Cortex of kidney (tissue), 1 donor: ENCODE measurements at regions not wholly inside any gene's neighbourhood (a gene's known extent, or its start where the extent isn't known, plus 50 kb on each side); places are given as distances from the start of the nearest gene placed in this dataset.

Experiments used
- DNase-seq: peaks from one replicate; lab custom pipeline; 2025; lab: John Stamatoyannopoulos, UW

DNA sequence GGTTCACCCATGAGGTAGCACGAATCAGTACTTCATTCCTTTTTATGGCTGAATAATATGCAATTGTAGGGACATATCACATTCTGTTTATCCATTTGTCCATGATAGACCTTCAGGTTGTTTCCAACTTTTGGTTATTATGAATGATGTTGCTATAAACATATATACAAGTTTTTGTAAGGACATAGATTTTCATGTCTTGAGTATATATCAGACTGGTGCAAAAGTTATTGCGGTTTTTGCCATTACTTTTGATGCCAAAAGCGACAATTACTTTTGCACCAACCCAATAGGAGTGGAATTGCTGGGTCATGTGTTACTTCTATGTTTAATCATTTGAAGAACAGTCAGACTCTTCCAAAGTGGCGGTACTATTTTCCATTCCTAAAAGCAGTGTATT lies 361.5 kb downstream of the RPS24 start:
- DNase-seq: no peak

DNA sequence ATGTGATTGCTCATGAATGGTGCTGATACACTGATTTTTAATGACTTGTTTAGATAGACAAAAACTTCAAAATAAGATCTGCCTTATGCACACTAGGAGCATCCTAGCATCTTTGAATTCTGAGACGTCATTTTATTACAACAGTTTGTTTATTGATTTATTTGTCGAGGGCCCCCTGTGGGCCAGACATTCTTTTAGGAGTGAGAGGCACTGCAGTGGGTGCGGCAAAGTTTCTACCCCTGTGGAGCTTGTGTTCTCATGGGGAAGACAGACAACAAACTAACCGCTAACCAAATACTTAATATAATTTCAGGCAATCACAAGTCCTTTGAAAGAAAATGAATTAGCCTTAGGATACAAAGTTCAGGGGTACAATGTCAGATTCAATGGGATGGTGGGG lies 363.1 kb downstream of the RPS24 start:
- no peak for DNase-seq

DNA sequence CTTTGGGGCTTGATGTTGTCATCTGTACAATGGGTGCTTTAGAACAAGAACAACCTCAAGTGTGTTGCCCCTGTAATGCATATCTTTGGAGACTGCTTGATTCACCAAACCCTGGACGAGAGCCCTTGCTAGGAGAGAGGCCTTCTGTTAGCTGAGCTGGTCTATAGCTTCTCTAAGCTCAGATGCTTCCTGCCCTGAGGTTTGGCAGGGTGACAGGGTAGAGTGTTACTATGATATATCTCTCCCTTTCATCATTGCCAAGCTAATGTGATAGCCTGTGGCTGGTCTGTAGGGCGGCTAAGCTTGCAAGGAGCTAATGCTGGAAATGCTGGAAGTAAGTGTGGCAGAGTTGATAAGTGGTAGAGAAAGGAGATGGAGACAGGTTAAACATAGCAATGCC lies 364.1 kb downstream of the RPS24 start:
- no peak for DNase-seq

DNA sequence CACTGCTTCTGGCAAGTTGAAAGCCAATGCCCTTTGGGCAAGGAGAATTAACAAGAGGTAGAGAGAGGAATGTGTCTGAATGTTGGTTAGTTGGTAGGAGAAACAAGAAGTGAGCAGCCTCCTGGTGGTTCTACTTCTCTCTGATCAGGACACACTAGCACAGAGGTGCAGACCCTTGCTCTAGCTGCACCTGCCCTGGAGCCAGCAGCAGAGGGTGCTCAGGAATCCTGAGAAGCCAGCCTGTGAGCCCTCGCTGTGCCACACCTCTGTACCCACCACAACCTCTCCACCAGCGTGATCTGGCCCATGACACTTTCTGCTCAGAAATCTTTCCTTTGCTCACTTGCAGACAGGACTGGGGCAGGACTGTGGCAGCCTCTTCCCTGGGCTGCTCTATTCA lies 364.7 kb downstream of the RPS24 start:
- no peak for DNase-seq

DNA sequence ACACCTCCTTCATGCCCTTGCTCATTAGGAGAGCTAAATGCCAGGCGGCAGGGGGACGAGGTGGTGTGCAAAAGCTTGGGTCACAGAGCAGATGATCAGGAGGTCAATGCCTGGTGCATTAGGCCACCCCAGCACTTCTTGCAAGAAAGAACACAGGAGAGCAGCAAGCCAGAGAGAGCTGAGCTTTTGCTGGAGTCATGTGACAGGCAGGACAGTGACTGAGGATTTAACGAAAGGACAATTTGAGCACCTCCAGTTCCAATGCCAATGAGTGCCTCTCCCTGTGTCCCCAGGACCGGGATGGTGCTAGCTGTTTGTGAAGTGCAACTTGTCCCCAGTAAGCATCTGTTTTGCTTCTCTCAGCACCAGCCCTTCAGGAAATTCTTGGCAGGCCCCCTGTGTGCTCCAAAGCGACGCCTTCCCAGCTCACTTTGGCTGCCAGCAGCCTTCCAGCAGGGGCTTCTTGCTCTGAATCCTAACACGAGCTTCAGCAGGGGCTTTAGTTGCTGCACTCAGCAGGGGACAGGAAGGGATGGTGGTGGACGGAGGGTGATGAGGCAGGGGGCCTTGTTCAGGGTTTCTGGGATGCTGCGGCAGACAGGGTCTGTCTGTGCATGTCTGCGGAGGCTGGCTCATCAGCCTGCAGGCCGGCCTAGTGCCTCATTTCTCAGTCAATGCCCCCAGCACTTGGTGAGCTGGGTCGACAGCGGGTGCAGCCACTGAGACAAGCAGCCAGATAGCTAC lies 368.1 kb downstream of the RPS24 start:
- no peak for DNase-seq

DNA sequence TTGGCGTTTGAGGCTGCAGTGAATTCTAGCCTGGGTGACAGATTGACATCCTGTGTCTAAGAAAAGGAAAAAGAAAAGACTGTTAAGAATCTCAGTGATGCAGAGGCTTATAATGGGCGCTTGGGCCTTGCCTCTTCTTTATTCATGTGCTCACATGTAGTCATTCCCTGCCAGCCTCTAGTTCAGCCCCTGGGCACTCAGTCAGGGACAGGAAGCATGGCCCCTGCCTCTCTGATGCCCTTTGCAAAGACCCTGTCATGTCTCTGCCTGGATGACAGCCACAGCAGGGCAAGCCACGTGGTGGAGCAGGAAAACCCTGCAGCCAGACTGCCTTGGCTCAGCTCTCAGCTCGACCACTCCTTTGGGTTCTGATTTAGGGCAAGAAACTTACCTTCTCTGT lies 368.9 kb downstream of the RPS24 start:
- no peak for DNase-seq

DNA sequence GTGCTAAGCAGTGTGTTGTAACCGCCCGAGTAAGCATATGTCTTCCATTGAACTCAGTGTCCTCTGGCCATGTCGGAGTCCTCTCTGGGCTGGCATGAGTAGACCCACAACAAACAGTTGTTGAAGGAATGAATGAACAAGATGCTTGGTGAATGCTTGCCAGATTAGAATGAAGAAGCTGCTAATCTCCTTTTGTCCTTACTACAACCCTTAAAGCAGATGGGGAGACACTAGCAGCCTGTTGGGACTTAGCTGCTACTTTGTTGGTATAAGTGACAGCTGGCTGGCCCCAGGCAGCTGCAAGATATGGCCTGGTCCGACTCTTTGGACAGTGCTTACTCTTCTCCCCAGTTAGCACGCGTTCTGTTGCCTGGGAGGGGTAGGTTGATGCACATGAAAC lies 370.1 kb downstream of the RPS24 start:
- DNase-seq: no peak

DNA sequence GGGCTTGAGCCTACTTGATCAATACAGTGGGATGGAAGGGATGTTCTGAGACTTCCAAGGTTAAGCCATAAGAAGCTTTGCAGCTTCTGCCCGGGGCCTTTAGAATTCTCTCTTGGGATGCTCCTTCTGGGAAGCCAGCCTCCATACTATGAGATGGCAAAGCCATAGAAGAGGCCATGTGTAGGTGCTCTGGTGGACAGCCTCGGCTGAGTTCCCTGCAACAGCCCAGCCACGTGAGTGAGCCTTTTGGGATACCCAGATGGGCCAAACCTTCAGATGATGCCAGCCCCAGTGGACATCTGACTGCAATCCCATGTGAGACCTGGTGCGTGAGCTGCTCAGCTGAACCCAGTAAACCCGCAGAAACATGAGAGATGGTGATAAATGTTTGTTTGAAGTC lies 370.6 kb downstream of the RPS24 start:
- DNase-seq: no peak

DNA sequence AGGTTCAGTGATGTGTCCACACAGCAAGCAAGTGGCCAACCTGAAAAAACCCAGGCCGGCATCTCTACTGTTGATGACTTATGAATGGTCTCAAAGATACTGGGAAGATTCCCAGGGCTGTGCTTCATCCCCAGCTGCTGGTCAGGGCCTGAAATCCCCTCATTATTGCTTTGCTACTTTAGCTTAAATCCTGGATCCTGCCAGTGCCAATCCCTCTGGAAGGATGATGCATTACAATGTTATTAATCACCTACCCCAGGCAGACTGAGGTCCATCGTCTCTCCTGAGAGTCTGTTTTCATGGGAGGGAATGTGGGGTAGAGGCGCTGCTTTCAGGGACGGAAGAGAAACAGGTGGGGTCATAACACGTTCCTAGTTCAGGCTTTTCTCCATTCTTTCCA lies 371.6 kb downstream of the RPS24 start:
- no peak for DNase-seq

DNA sequence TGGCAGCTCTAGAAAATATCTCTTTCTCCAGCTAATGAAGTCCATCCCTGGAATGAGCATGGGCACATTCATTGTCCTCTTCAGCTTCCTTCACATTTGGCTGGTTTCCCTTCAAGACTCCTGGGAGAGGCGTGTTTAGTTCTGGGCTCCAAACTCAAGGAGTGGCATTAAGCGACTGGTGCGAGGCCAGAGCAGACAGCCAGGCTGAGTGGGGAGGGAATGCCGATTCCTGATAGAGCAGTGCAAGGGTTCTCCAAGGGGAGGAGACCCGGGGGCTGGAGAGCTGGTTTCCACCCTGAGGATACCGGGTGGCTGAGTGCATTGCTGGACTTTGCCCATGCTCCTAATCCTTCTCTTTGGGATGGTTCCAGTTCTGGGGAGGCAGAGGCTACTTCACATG lies 372.1 kb downstream of the RPS24 start:
- DNase-seq: no peak

DNA sequence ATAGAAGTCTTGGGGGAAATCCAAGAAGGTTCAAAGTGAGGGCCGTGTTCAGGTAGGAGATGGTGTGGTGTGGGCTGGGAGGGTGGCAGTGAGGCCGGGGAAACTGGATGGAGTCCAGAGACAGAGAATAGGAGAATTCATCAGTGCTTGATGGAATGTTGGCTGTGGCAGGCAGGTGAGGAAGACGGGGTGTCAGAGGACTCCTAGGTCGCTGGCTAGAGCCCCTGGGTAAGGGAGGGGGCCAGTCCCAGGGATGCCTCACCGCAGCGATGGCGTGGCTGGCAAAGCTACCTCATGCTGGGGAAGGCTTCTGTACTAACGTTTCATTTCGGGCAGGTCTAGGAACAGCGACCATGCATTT lies 373.0 kb downstream of the RPS24 start:
- DNase-seq: no peak

DNA sequence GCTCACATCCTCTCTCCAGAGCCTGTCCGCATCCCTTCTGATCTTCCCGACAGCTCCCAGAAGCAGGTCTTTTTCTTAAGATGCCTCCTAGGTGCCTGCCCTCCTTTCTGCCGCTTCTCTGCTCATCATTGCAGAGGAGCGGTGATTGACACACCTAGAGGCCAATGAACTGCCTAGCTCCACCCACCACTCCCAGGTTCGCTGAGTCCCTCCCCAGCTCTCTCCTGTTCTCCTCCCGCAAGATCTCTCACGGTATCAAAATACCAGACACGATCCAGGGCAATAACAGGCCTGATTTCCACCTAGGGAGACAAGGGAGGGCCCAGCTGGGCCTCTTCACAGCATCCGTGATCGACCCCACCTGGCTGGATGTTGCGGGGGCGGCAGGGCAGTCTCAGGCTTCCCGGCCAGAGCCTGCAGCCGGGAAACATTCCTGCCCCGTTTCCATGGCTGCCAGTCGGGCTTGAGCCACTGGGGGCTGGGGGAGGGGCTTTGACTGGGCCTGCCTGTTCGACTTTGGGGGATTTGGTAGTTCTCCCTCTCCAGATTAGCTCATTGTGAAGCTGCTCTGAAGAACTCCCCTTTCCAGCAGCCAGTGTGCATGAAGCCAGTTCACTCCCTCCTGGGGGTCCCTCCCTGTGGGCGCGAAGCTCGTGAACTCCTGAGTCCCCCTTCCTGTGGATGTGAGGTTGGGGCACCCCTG lies 373.5 kb downstream of the RPS24 start:
- no peak for DNase-seq

DNA sequence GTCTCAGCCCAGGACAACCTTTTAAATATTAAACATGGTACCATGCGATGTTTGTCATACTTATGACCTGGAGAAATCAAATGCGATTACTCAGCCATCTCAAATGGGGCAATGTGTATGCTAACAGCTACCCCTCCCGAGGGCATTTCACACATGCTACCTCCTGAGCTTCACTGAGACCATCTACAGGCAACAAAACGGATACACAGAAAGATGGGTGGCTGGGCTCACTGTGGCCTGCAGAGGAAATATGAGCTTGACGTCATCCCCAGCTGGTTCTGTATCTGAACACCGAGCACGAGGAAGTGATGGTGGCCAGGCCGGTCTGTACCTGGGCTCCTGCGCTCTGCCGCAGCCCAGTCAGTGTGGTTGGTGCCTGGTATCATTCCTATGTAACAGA lies 374.3 kb downstream of the RPS24 start:
- no peak for DNase-seq

DNA sequence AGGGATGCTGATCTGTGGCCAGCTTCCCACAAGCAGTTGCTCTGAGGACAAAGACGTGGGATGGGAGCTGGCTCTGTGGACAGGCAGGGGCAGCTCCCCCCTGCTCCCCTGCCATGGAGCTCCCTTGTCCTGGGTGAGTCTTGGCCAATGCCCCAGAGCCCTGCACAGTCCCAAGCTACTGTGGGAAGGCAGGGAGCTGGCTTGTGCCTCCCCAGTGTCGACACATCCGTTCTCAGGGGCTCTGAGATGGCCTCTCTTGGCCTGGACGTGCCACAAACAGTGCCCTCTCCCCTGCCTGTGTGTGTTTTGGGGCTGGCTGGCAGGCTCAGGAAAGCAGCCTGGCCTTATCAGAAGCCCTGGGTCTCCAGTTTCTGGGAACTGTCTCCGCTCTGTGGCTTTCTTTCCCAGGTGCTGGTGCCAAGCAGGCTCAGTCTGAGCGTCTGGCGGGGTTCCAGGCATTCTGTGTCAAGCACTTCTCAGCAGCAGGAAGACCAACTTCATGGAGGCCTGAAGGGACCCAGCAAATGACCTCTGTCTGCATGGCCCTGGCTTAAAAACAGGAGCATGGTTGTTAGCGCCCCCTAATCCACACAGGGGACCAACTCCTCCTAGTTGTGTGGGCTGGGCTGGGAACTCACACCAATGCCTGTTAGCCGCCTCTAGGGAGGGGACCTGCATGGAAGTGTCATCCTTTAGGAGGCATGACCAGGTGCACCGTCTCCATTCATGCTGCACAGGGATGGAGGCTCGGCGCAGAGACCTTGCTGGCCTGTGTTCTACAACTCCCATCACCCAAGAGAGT lies 375.2 kb downstream of the RPS24 start:
- no peak for DNase-seq

DNA sequence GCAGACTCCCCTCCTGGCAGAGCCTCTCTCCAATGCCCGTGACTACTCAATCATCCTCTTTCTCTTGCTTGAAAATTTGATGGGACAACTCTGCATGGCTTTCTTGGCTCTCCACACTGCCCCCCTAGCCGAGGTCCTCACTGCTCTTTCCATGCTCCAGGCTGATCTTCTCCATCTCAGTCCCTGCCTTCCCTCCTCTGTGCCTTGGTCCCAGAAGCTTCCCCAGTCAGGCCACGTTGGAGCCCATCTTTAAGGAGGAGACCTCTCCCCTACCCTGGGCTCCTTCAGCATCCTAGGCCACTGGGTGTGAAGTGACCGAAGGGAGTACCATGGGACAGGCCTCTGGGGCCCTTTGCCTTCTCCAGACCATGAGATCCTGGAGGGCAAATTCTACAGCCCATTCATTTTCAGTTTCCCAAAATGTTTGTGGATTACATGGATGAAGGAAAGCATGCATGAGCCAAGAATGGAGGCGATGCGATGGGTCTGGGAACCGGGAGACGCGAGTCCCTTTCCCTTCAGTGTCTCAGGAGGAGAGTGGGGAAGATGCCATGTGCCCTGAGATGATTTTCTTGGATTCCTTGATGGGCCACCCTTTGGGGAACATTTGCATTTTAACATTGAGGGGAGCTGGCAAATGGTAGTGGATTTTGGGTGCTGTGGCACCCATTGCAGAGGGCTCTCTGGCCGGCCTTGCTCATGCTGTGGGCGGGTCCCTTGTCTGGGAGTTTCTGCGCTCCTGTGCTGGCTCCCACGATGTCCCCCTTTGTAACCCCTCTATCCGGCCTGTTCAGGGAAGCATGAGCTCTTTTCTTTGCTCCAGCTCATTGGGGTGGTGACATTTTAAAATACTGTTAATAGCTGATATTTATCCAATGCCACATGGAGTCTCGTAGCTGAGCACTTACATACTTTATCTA lies 376.6 kb downstream of the RPS24 start:
- no peak for DNase-seq

DNA sequence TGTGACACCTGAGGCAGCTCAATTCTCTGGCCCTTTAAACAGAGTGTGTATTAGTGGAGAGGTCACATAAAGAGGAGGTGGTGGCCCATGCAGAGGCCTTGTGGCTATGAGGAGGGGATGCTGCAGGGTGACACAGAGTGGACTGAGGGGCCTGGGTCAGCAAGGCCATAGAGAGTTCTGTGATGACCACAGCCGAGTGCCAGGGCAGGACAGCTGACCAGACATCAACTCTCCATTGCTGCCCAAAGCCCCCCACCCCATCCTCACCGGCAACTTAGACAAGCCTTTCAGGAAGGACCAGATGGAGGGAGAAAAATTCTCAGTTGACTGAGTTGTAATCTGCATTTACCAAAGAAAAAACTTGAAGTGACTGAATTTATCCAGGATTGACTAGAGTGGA lies 378.1 kb downstream of the RPS24 start:
- DNase-seq: no peak

DNA sequence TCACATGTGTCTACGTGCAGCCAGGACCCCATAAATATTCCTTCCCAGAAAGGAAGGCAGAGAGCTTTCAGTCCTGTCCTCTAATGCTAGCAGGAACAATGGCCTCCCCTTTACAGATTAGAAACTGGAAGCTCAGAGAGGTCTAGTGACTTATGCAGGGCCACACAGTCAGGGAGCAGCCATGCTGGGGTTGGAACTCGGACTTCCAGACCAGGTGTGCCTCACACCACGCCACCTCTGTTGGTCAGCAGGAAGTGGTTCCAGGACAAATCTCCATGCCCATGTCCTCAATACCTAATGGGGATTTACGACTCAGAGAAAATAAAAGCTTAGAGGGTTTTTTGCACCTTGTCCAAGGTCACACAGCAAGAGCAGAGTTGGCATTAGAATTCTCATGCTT lies 378.9 kb downstream of the RPS24 start:
- no peak for DNase-seq

DNA sequence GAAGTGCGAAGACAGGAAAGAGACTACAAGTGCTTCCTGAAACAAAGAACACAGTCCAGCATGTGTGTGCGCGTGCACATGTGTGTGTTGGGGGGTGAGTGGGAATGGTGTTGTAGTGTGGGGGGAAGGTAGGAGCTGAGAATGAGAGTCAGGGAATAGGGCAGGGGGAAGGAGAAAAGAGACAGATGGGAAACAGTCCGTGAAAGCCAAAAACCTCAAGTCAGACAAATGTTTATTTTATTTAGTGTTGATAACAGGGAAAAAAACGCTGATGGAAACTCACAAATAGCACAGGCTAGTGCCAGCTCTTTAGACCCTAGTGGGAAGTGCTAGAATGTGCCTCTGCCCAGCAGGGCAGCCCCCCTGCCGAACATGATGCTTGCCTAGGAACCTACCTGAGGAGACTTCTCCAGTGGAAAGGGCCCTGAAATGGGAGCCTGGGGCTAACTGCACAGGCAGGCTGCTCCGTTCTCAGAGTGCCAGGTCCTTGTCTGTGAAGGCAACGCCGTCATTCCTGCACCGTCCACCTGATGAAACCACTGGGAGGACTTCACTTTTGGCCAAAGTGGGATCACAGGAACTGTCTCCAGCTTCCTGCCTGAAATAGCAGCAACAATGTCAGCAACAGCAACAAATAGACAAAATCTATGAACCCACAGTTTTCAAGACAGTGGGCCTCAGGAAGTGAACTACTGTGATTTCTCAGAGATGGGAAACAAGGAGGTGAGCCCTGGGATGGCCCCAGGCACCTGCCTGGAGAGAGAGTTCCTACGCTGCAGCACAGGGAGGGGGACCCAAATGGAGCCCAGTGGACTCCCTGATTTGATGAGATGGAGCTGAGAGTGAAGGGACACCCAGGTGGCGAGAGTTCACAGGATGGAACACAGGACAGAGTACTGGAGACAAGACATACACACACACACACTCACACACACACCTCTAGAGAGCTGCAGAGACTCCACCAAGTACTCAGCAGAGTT lies 379.7 kb downstream of the RPS24 start:
- DNase-seq: no peak

DNA sequence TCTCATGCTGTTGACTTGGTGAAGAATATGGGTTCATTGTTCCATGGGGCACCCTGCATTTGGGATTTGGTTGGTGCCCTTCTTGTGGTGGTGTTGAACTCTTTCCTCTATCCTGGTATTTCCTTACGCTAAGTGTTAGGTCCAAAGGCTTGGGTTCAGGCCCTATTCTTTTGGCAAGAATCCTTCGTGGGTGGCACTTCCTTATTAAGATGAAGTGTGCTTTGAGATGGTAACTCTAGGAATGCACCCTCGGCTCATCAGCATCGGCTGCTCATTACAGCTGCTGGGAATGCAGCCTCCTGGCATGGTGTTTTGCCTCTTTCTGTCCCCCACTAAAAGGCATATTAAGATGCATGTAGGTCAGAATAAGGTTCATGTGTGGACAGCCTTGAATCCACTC lies 380.7 kb downstream of the RPS24 start:
- no peak for DNase-seq

DNA sequence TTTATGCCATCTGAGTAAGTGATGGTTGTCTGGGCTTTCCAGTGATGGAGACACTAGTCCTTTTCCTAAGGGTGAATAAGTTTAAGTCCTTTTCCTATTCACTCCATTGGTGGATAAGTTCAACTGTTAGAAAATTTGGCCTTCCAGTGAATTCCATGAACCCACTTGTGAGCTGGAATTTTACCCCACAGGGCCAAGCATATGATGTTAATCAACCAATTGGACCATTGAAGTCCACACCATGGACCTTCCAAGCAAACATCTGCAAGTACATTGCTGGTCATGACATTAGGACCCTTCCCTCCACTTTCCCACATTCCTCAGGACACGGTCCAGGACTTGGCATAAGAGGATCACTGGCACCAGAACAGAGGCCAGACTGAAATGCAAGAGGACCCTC lies 381.4 kb downstream of the RPS24 start:
- DNase-seq: no peak
